ENCODE measurements at regions not wholly inside any gene's neighbourhood (a gene's known extent, or its start where the extent isn't known, plus 50 kb on each side); places are given as distances from the start of the nearest gene placed in this dataset.
"Not testable (repeated sequence)": the region's sequence is repeated elsewhere in the genome, so short reads cannot be mapped to it uniquely, and the experiment has no call there.

- H2AFZ ChIP-seq (ENCODE audit: low read depth, low read length); H3K4me3 ChIP-seq (replicated peaks in 1 of 3; ENCODE audit: insufficient read depth in 1 of 3, low read depth in 1 of 3, low read length in 3 of 3); H3K9me1 ChIP-seq (replicated peaks; ENCODE audit: control insufficient read depth, extremely low read depth, insufficient read depth, low read length); H3K27me3 ChIP-seq (ENCODE audit: control insufficient read depth in 2 of 2, insufficient read depth in 2 of 2, low read length in 2 of 2); H4K20me1 ChIP-seq (replicated peaks; ENCODE audit: control insufficient read depth, extremely low read depth, insufficient read depth, low read length); H3K9me3 ChIP-seq (replicated peaks; ENCODE audit: control insufficient read depth, insufficient read depth, low read length); H3K36me3 ChIP-seq (ENCODE audit: control insufficient read depth in 2 of 2, extremely low read depth in 1 of 2, insufficient read depth in 2 of 2, low read length in 2 of 2); POLR2A ChIA-PET; H3K79me2 ChIP-seq (ENCODE audit: control insufficient read depth, insufficient read depth, low read length): not testable (repeated sequence)
- intact Hi-C loops (cut with micrococcal nuclease) = loop anchor here (1.0 kb wide), 3 partner anchors 11 to 23 kb away; no protein-coding TSS in a partner anchor
- Histone ChIP-seq H3K9ac (replicated peaks; ENCODE audit: extremely low read depth, insufficient read depth, low read length) (peak overlapping the region; percentile 44), H3K4me1 (ENCODE audit: control insufficient read depth, extremely low read depth, insufficient read depth, low read length) (peaks cover 39% of the 10 kb centered on the region), H3K4me2 (ENCODE audit: insufficient read depth, low read length) (peak overlapping the region; percentile 12), H3K27ac (ENCODE audit: insufficient read depth, low read depth, low read length) (peak overlapping the region; percentile 97)
- CTCF ChIA-PET = interaction anchor here (0.7 to 5.2 kb wide), 7 partner anchors 10 to 104 kb away, joined by 3 to 32 read pairs (median 5); no protein-coding TSS in a partner anchor
- TF ChIP-seq FOS (IDR thresholded peaks at IDR 0.05; ENCODE audit: borderline replicate concordance, insufficient read depth, low read length) = peak; percentile 42
- peak; percentile 82 for TF ChIP-seq JUN (IDR thresholded peaks at IDR 0.05; ENCODE audit: borderline replicate concordance, insufficient read depth, insufficient read length, low read depth)
- TF ChIP-seq POLR2AphosphoS5 (IDR thresholded peaks at IDR 0.05; ENCODE audit: insufficient read depth, low read depth, low read length) = peak; percentile 15
- dilution Hi-C loops (cut with MboI; ENCODE audit: extremely low pct_ligation_motif_present, low sequenced_read_pairs) = loop anchor here (25.0 kb wide), 1 partner anchor 437 kb away; no protein-coding TSS in a partner anchor
- peak; percentile 72 for DNase-seq (ENCODE audit: low read depth, low spot score)
- TSS peak; percentile 79 for BruUV-seq (replicated peaks)
- peak; percentile 31 for FAIRE-seq
Observed at GRCh38 chr3:16073990-16074671, 100.3 kb upstream of the GALNT15 start.

GRCh38 chr3:16075647-16076046 lies 98.8 kb upstream of the GALNT15 start:
- POLR2A ChIA-PET = no interaction called here
- FAIRE-seq = no peak
- BruUV-seq (replicated peaks) = no TSS peak
- intact Hi-C loops (cut with micrococcal nuclease) (no loop called here), dilution Hi-C loops (cut with MboI; ENCODE audit: extremely low pct_ligation_motif_present, low sequenced_read_pairs) (no loop called here)
- H3K79me2 ChIP-seq (ENCODE audit: control insufficient read depth, insufficient read depth, low read length) = no peaks in the 10 kb centered on the region
- no peak for DNase-seq (ENCODE audit: low read depth, low spot score)
- no peak overlapping the region for H3K4me3 ChIP-seq (replicated peaks in 1 of 3; ENCODE audit: insufficient read depth in 1 of 3, low read depth in 1 of 3, low read length in 3 of 3)
- H3K27me3 ChIP-seq (ENCODE audit: control insufficient read depth in 2 of 2, insufficient read depth in 2 of 2, low read length in 2 of 2) = no peaks in the 10 kb centered on the region
- peaks cover 3% of the 10 kb centered on the region for H3K9me3 ChIP-seq (replicated peaks; ENCODE audit: control insufficient read depth, insufficient read depth, low read length)
- no peaks in the 10 kb centered on the region for H4K20me1 ChIP-seq (replicated peaks; ENCODE audit: control insufficient read depth, extremely low read depth, insufficient read depth, low read length)
- no peak overlapping the region for H3K27ac ChIP-seq (ENCODE audit: insufficient read depth, low read depth, low read length)
- TF ChIP-seq MAX (IDR thresholded peaks at IDR 0.05; ENCODE audit: insufficient read depth, insufficient read length) = no peak
- no peak for TF ChIP-seq POLR2AphosphoS5 (IDR thresholded peaks at IDR 0.05; ENCODE audit: insufficient read depth, low read depth, low read length)
- no peak for TF ChIP-seq JUN (IDR thresholded peaks at IDR 0.05; ENCODE audit: borderline replicate concordance, insufficient read depth, insufficient read length, low read depth)
- no peak for TF ChIP-seq FOS (IDR thresholded peaks at IDR 0.05; ENCODE audit: borderline replicate concordance, insufficient read depth, low read length)
- TF ChIP-seq POLR2A (IDR thresholded peaks at IDR 0.05; ENCODE audit: low read depth, low read length) = no peak
- no peak for TF ChIP-seq CTCF (IDR thresholded peaks at IDR 0.05; ENCODE audit: extremely low read depth in 1 of 2, insufficient read depth in 1 of 2, low read depth in 1 of 2, low read length in 2 of 2)
- TF ChIP-seq MYC (IDR thresholded peaks at IDR 0.05; ENCODE audit: low read depth, low read length) = no peak
- no peak for TF ChIP-seq EZH2 (IDR thresholded peaks at IDR 0.05; ENCODE audit: borderline replicate concordance, low read depth, low read length, severe bottlenecking)
- no peak for TF ChIP-seq GATA2 (IDR thresholded peaks at IDR 0.05; ENCODE audit: insufficient read depth, insufficient read length, low read depth, low read length)
- H3K4me2 ChIP-seq (ENCODE audit: insufficient read depth, low read length) = no peak overlapping the region
- H3K9ac ChIP-seq (replicated peaks; ENCODE audit: extremely low read depth, insufficient read depth, low read length) = no peak overlapping the region
- no peak overlapping the region for H2AFZ ChIP-seq (ENCODE audit: low read depth, low read length)
- no peaks in the 10 kb centered on the region for H3K9me1 ChIP-seq (replicated peaks; ENCODE audit: control insufficient read depth, extremely low read depth, insufficient read depth, low read length)
- no peaks in the 10 kb centered on the region for H3K36me3 ChIP-seq (ENCODE audit: control insufficient read depth in 2 of 2, extremely low read depth in 1 of 2, insufficient read depth in 2 of 2, low read length in 2 of 2)
- peaks cover 35% of the 10 kb centered on the region for H3K4me1 ChIP-seq (ENCODE audit: control insufficient read depth, extremely low read depth, insufficient read depth, low read length)
- CTCF ChIA-PET = interaction anchor here (1.3 to 5.2 kb wide), 3 partner anchors 9 to 103 kb away, joined by 4 to 32 read pairs (median 8); no protein-coding TSS in a partner anchor

All from endothelial cell of umbilical vein (primary cell).